Middle frontal gyrus (tissue), 1 donor: ENCODE measurements at regions not wholly inside any gene's neighbourhood (a gene's known extent, or its start where the extent isn't known, plus 50 kb on each side); places are given as distances from the start of the nearest gene placed in this dataset.

Experiments
- DNase-seq: peaks from one replicate; pipeline ENCODE4 v3.0.0-alpha.2; 2015; ENCODE audit warnings: low spot score; ENCODE audit errors: extremely low spot score

GRCh38 chr10:111344804-111345203 lies 268.0 kb downstream of the ADRA2A start:
- DNase-seq, result no peak

- no peak for DNase-seq
Measured at GRCh38 chr10:111347386-111348013, 270.7 kb downstream of the ADRA2A start.

GRCh38 chr10:111348076-111348475 lies 271.2 kb downstream of the ADRA2A start:
- no peak for DNase-seq

- no peak for DNase-seq
Measured at GRCh38 chr10:111354859-111355258, 278.0 kb downstream of the ADRA2A start.

- DNase-seq, result no peak
Measured at GRCh38 chr10:111356571-111356970, 279.7 kb downstream of the ADRA2A start.

GRCh38 chr10:111357859-111358258 lies 281.0 kb downstream of the ADRA2A start:
- DNase-seq, result no peak

- DNase-seq, result no peak
Measured at GRCh38 chr10:111360260-111360925, 283.6 kb downstream of the ADRA2A start.

GRCh38 chr10:111367531-111367930 lies 290.7 kb downstream of the ADRA2A start:
- no peak for DNase-seq

GRCh38 chr10:111370101-111370500 lies 293.3 kb downstream of the ADRA2A start:
- DNase-seq, result no peak

GRCh38 chr10:111373696-111374095 lies 296.9 kb downstream of the ADRA2A start:
- DNase-seq, result no peak

GRCh38 chr10:111379534-111380187 lies 302.8 kb downstream of the ADRA2A start:
- no peak for DNase-seq

GRCh38 chr10:111384556-111384955 lies 307.7 kb downstream of the ADRA2A start:
- no peak for DNase-seq

- DNase-seq, result no peak
Measured at GRCh38 chr10:111390813-111391563, 314.2 kb downstream of the ADRA2A start.

GRCh38 chr10:111392159-111392558 lies 315.3 kb downstream of the ADRA2A start:
- DNase-seq, result no peak

GRCh38 chr10:111392910-111393309 lies 316.1 kb downstream of the ADRA2A start:
- DNase-seq, result no peak

- no peak for DNase-seq
Measured at GRCh38 chr10:111410740-111411139, 333.9 kb downstream of the ADRA2A start.

GRCh38 chr10:111425459-111425858 lies 348.6 kb downstream of the ADRA2A start:
- no peak for DNase-seq

GRCh38 chr10:111429288-111430028 lies 352.6 kb downstream of the ADRA2A start:
- no peak for DNase-seq

- DNase-seq, result no peak
Measured at GRCh38 chr10:111430070-111430469, 353.2 kb downstream of the ADRA2A start.

- no peak for DNase-seq
Measured at GRCh38 chr10:111432588-111432987, 355.8 kb downstream of the ADRA2A start.

GRCh38 chr10:111435871-111436270 lies 359.0 kb downstream of the ADRA2A start:
- DNase-seq, result no peak
